ENCODE measurements at regions not wholly inside any gene's neighbourhood (a gene's known extent, or its start where the extent isn't known, plus 50 kb on each side); places are given as distances from the start of the nearest gene placed in this dataset.
"Not testable (repeated sequence)": the region's sequence is repeated elsewhere in the genome, so short reads cannot be mapped to it uniquely, and the experiment has no call there.

GRCh38 chr2:75896779-75897366 lies 186.2 kb upstream of the GCFC2 start:
- no peak for DNase-seq (ENCODE audit: low read depth)

GRCh38 chr2:75894170-75894569 lies 183.5 kb upstream of the GCFC2 start:
- DNase-seq (ENCODE audit: low read depth) = no peak

- DNase-seq (ENCODE audit: low read depth) = no peak
Observed at GRCh38 chr2:75892490-75892889, 181.8 kb upstream of the GCFC2 start.

GRCh38 chr2:75882530-75882929 lies 171.8 kb upstream of the GCFC2 start:
- DNase-seq (ENCODE audit: low read depth) = no peak

GRCh38 chr2:75875606-75876005 lies 164.9 kb upstream of the GCFC2 start:
- DNase-seq (ENCODE audit: low read depth) = not testable (repeated sequence)

GRCh38 chr2:75871762-75872614 lies 161.3 kb upstream of the GCFC2 start:
- not testable (repeated sequence) for DNase-seq (ENCODE audit: low read depth)

- DNase-seq (ENCODE audit: low read depth) = no peak
Observed at GRCh38 chr2:75870651-75871137, 160.0 kb upstream of the GCFC2 start.

GRCh38 chr2:75870133-75870532 lies 159.4 kb upstream of the GCFC2 start:
- no peak for DNase-seq (ENCODE audit: low read depth)

- no peak for DNase-seq (ENCODE audit: low read depth)
Observed at GRCh38 chr2:75865702-75866101, 155.0 kb upstream of the GCFC2 start.

- no peak for DNase-seq (ENCODE audit: low read depth)
Observed at GRCh38 chr2:75865083-75865482, 154.4 kb upstream of the GCFC2 start.

- DNase-seq (ENCODE audit: low read depth) = no peak
Observed at GRCh38 chr2:75862547-75862946, 151.8 kb upstream of the GCFC2 start.

GRCh38 chr2:75853436-75853835 lies 142.7 kb upstream of the GCFC2 start:
- no peak for DNase-seq (ENCODE audit: low read depth)

GRCh38 chr2:75852639-75853038 lies 141.9 kb upstream of the GCFC2 start:
- no peak for DNase-seq (ENCODE audit: low read depth)

GRCh38 chr2:75846683-75847190 lies 136.0 kb upstream of the GCFC2 start:
- DNase-seq (ENCODE audit: low read depth) = no peak

GRCh38 chr2:75844651-75845050 lies 133.9 kb upstream of the GCFC2 start:
- DNase-seq (ENCODE audit: low read depth) = no peak

GRCh38 chr2:75834588-75834987 lies 123.9 kb upstream of the GCFC2 start:
- not testable (repeated sequence) for DNase-seq (ENCODE audit: low read depth)

GRCh38 chr2:75833386-75833785 lies 122.7 kb upstream of the GCFC2 start:
- no peak for DNase-seq (ENCODE audit: low read depth)

GRCh38 chr2:75828826-75829225 lies 118.1 kb upstream of the GCFC2 start:
- DNase-seq (ENCODE audit: low read depth) = no peak

- not testable (repeated sequence) for DNase-seq (ENCODE audit: low read depth)
Observed at GRCh38 chr2:75823515-75823914, 112.8 kb upstream of the GCFC2 start.

- no peak for DNase-seq (ENCODE audit: low read depth)
Observed at GRCh38 chr2:75822336-75822735, 111.6 kb upstream of the GCFC2 start.

- no peak for DNase-seq (ENCODE audit: low read depth)
Observed at GRCh38 chr2:75820693-75821092, 110.0 kb upstream of the GCFC2 start.

GRCh38 chr2:75810611-75811330 lies 100.1 kb upstream of the GCFC2 start:
- DNase-seq (ENCODE audit: low read depth) = no peak

Data from fibroblast of the conjunctiva (primary cell).